HEK293T (cell line): ENCODE measurements at regions not wholly inside any gene's neighbourhood (a gene's known extent, or its start where the extent isn't known, plus 50 kb on each side); places are given as distances from the start of the nearest gene placed in this dataset.
"Not testable (repeated sequence)": the region's sequence is repeated elsewhere in the genome, so short reads cannot be mapped to it uniquely, and the experiment has no call there.

Source experiments
- CTCF ChIA-PET: fragments of 350-600 bp; formaldehyde crosslinking; extraction: SDS; loops from one replicate; lab custom pipeline; 2021; ENCODE audit warnings: antibody characterized with exemption, inconsistent platforms; lab: Yijun Ruan, JAX
- POLR2A ChIA-PET: fragments of 350-600 bp; formaldehyde crosslinking; extraction: SDS; loops from one replicate; lab custom pipeline; 2020; ENCODE audit warnings: antibody characterized with exemption, inconsistent platforms; lab: Yijun Ruan, JAX
- DNase-seq: peaks from one replicate; pipeline ENCODE4 v3.0.0; 2012; ENCODE audit warnings: mixed read lengths; ENCODE audit errors: extremely low spot score
- ARNT ChIP-seq: fragments of 450-650 bp; IDR thresholded peaks from 2 replicates; pipeline ENCODE4 v1.6.1; 2017; ENCODE audit warnings: mild to moderate bottlenecking
- BHLHE40 ChIP-seq: fragments of 450-650 bp; IDR thresholded peaks from 2 replicates; pipeline ENCODE4 v1.6.1; 2016; ENCODE audit warnings: mild to moderate bottlenecking, moderate library complexity, borderline replicate concordance
- CTBP1 ChIP-seq: fragments of 450-650 bp; IDR thresholded peaks from 2 replicates; pipeline ENCODE4 v1.6.1; 2016; ENCODE audit warnings: borderline replicate concordance
- ELF4 ChIP-seq: fragments of 450-650 bp; IDR thresholded peaks from 2 replicates; pipeline ENCODE4 v1.6.1; 2017; ENCODE audit warnings: antibody characterized with exemption
- FOXA1 ChIP-seq: fragments of 450-650 bp; IDR thresholded peaks from 2 replicates; pipeline ENCODE4 v1.6.1; 2016; ENCODE audit warnings: mild to moderate bottlenecking
- FOXK2 ChIP-seq: fragments of 450-650 bp; IDR thresholded peaks from 2 replicates; pipeline ENCODE4 v1.6.1; 2016; ENCODE audit warnings: mild to moderate bottlenecking
- FOXM1 ChIP-seq: fragments of 450-650 bp; IDR thresholded peaks from 2 replicates; pipeline ENCODE4 v1.6.1; 2017; ENCODE audit warnings: mild to moderate bottlenecking, borderline replicate concordance
- HDGF ChIP-seq: fragments of 450-650 bp; IDR thresholded peaks from 2 replicates; pipeline ENCODE4 v1.6.1; 2017; ENCODE audit warnings: antibody characterized with exemption, borderline replicate concordance
- L3MBTL2 ChIP-seq: fragments of 450-650 bp; conservative IDR thresholded peaks from 2 replicates; pipeline ENCODE4 v1.6.1; 2016; ENCODE audit warnings: mild to moderate bottlenecking
- LEF1 ChIP-seq: fragments of 450-650 bp; IDR thresholded peaks from 2 replicates; pipeline ENCODE4 v1.6.1; 2017; ENCODE audit warnings: mild to moderate bottlenecking, borderline replicate concordance
- NFRKB ChIP-seq: fragments of 450-650 bp; IDR thresholded peaks from 2 replicates; pipeline ENCODE4 v1.6.1; 2016; ENCODE audit warnings: mild to moderate bottlenecking, moderate library complexity
- PKNOX1 ChIP-seq: fragments of 450-650 bp; IDR thresholded peaks from 2 replicates; pipeline ENCODE4 v1.6.1; 2016
- SP1 ChIP-seq: fragments of 450-650 bp; IDR thresholded peaks from 2 replicates; pipeline ENCODE4 v1.6.1; 2017
- SUZ12 ChIP-seq: fragments of 450-650 bp; IDR thresholded peaks from 2 replicates; pipeline ENCODE4 v1.6.1; 2016; ENCODE audit warnings: mild to moderate bottlenecking
- TARDBP ChIP-seq: fragments of 450-650 bp; IDR thresholded peaks from 2 replicates; pipeline ENCODE4 v1.6.1; 2016
- ZNF384 ChIP-seq: fragments of 450-650 bp; IDR thresholded peaks from 2 replicates; pipeline ENCODE4 v1.6.1; 2016

GRCh38 chr7:53609185-53609584, 573.8 kb downstream of the POM121L12 start:
- TF ChIP-seq SUZ12 = no peak
- no peak for TF ChIP-seq HDGF
- TF ChIP-seq FOXA1 = no peak
- TF ChIP-seq BHLHE40 = no peak
- TF ChIP-seq NFRKB = no peak
- TF ChIP-seq L3MBTL2 = no peak
- TF ChIP-seq LEF1 = no peak
- TF ChIP-seq PKNOX1 = no peak
- TF ChIP-seq CTBP1 = no peak
- no peak for TF ChIP-seq FOXK2
- ChIA-PET POLR2A (no interaction called here), CTCF (no interaction called here)
- DNase-seq = no peak

DNA sequence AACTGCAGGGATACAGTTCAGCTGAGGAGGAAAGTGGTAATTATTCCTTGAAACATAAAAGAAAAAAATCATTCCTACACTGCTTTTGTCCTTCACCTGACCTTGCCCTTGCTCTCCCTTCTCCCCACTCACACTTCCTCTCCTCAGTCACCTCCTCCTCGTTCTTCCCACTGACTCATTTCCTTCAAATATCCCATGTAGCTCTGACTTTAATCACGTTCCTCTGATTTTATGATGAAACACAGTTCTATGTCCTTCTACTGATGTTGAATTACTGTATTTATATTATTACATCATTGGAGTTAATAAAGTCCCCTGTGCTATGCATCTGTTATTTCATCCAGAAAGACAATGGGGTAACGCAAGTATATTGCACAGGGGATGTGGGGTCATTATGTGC, 575.6 kb downstream of the POM121L12 start:
- no peak for TF ChIP-seq NFRKB
- no peak for TF ChIP-seq TARDBP
- TF ChIP-seq FOXA1 = no peak
- TF ChIP-seq SP1 = no peak
- no peak for TF ChIP-seq ZNF384
- no peak for TF ChIP-seq ARNT
- no peak for TF ChIP-seq L3MBTL2
- no peak for TF ChIP-seq FOXK2
- TF ChIP-seq FOXM1 = no peak
- no peak for TF ChIP-seq LEF1
- TF ChIP-seq BHLHE40 = no peak
- TF ChIP-seq PKNOX1 = no peak
- TF ChIP-seq CTBP1 = no peak
- no peak for TF ChIP-seq HDGF
- TF ChIP-seq ELF4 = no peak
- TF ChIP-seq SUZ12 = no peak
- ChIA-PET POLR2A (no interaction called here), CTCF (no interaction called here)
- DNase-seq = no peak

- TF ChIP-seq LEF1 = no peak
- ChIA-PET POLR2A (no interaction called here), CTCF (no interaction called here)
- no peak for DNase-seq
These were observed 588.9 kb downstream of the POM121L12 start for GRCh38 chr7:53624356-53624755.

- no peak for TF ChIP-seq TARDBP
- TF ChIP-seq LEF1 = no peak
- TF ChIP-seq SUZ12 = no peak
- TF ChIP-seq L3MBTL2 = no peak
- no peak for TF ChIP-seq FOXM1
- TF ChIP-seq CTBP1 = no peak
- no peak for TF ChIP-seq HDGF
- TF ChIP-seq SP1 = no peak
- TF ChIP-seq PKNOX1 = no peak
- no peak for TF ChIP-seq FOXA1
- no peak for TF ChIP-seq ARNT
- TF ChIP-seq FOXK2 = no peak
- TF ChIP-seq BHLHE40 = no peak
- no peak for TF ChIP-seq ZNF384
- no peak for TF ChIP-seq ELF4
- no peak for TF ChIP-seq NFRKB
- ChIA-PET CTCF (no interaction called here), POLR2A (no interaction called here)
- no peak for DNase-seq
These were observed 593.3 kb downstream of the POM121L12 start for GRCh38 chr7:53628775-53629174.

- POLR2A ChIA-PET, DNase-seq, CTCF ChIA-PET: not testable (repeated sequence)
These were observed 599.8 kb downstream of the POM121L12 start for GRCh38 chr7:53635251-53635650.

GRCh38 chr7:53638517-53638916, 603.1 kb downstream of the POM121L12 start:
- POLR2A ChIA-PET = no interaction called here
- CTCF ChIA-PET = no interaction called here
- TF ChIP-seq CTBP1 (no peak), PKNOX1 (no peak)
- DNase-seq = no peak

DNA sequence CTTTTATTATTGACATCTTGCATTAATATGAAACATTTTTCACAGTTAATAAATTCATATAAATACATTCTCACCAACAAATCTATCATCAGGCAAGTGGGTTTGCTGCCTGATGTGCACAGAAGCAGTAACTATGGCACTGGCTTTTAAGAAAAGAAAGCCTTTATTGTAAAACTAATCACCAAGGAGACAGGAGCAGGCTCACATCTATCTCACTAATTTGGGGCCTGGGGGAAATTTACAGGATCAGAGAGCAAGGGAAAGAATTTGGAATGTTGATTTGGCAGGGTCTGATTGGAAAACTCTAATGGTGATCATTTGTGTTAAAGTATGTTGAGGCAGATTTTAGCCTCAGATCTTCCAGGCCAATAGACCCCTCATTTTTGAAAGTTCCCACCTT, 605.7 kb downstream of the POM121L12 start:
- POLR2A ChIA-PET = no interaction called here
- CTCF ChIA-PET = no interaction called here
- TF ChIP-seq CTBP1 = no peak
- TF ChIP-seq LEF1 = no peak
- TF ChIP-seq BHLHE40 = no peak
- TF ChIP-seq SP1 = no peak
- no peak for TF ChIP-seq ELF4
- no peak for TF ChIP-seq L3MBTL2
- TF ChIP-seq FOXK2 = no peak
- TF ChIP-seq PKNOX1 = no peak
- no peak for TF ChIP-seq SUZ12
- TF ChIP-seq ZNF384 = no peak
- TF ChIP-seq TARDBP = no peak
- TF ChIP-seq FOXA1 = no peak
- no peak for TF ChIP-seq NFRKB
- no peak for TF ChIP-seq HDGF
- TF ChIP-seq FOXM1 = no peak
- no peak for TF ChIP-seq ARNT
- no peak for DNase-seq
